Mesendoderm (in vitro differentiated cells): ENCODE measurements at regions not wholly inside any gene's neighbourhood (a gene's known extent, or its start where the extent isn't known, plus 50 kb on each side); places are given as distances from the start of the nearest gene placed in this dataset.
A peak's percentile ranks its signal among the peaks of the same experiment; 100 is the strongest.

Experiments
- DNase-seq: peaks from one replicate; pipeline ENCODE4 v3.0.0; 2013
- H2AK5ac ChIP-seq: 2 replicates; pipeline ENCODE4 v1.6.1; 2013; ENCODE audit warnings: low read length, inconsistent platforms
- H2BK120ac ChIP-seq: 2 replicates; pipeline ENCODE4 v1.6.1; 2013; ENCODE audit warnings: low read depth, mild to moderate bottlenecking, low read length, moderate library complexity, mixed read lengths
- H2BK15ac ChIP-seq: replicated peaks from 2 replicates; pipeline ENCODE4 v1.6.1; 2013; ENCODE audit warnings: low read depth, mild to moderate bottlenecking, moderate library complexity
- H2BK5ac ChIP-seq: 2 replicates; pipeline ENCODE4 v1.6.1; 2013; ENCODE audit warnings: low read length, inconsistent platforms
- H3K18ac ChIP-seq: 2 replicates; pipeline ENCODE4 v1.6.1; 2013; ENCODE audit warnings: mild to moderate bottlenecking, low read length, mixed read lengths
- H3K23ac ChIP-seq: one replicate; pipeline ENCODE4 v1.6.1; 2013; ENCODE audit warnings: low read length
- H3K27ac ChIP-seq: 2 replicates; pipeline ENCODE4 v1.5.1; 2013; ENCODE audit warnings: low read depth, mild to moderate bottlenecking, inconsistent platforms, low read length, moderate library complexity
- H3K27me3 ChIP-seq: 2 replicates; pipeline ENCODE4 v1.6.1; 2013; ENCODE audit warnings: low read length, control low read depth, mild to moderate bottlenecking, inconsistent platforms; ENCODE audit not compliant: insufficient read depth, poor library complexity
- H3K36me3 ChIP-seq: 2 replicates; pipeline ENCODE4 v1.6.1; 2013; ENCODE audit warnings: low read length, inconsistent platforms; ENCODE audit not compliant: control insufficient read depth, insufficient read depth
- H3K4ac ChIP-seq: one replicate; pipeline ENCODE4 v1.6.1; 2013; ENCODE audit warnings: low read depth, mild to moderate bottlenecking, low read length, moderate library complexity
- H3K4me1 ChIP-seq: 2 replicates; pipeline ENCODE4 v1.6.1; 2013; ENCODE audit warnings: low read depth, low read length, inconsistent platforms; ENCODE audit not compliant: control insufficient read depth
- H3K4me2 ChIP-seq: 2 replicates; pipeline ENCODE4 v1.6.1; 2013; ENCODE audit warnings: low read length
- H3K4me3 ChIP-seq: 2 replicates; pipeline ENCODE4 v1.5.1; 2013; ENCODE audit warnings: mild to moderate bottlenecking, low read length
- H3K56ac ChIP-seq: one replicate; pipeline ENCODE4 v1.6.1; 2013; ENCODE audit warnings: low read length
- H3K79me1 ChIP-seq: 2 replicates; pipeline ENCODE4 v1.6.1; 2013; ENCODE audit warnings: low read length, inconsistent platforms
- H3K79me2 ChIP-seq: 2 replicates; pipeline ENCODE4 v1.6.1; 2013; ENCODE audit warnings: mild to moderate bottlenecking, low read length; ENCODE audit not compliant: control insufficient read depth, insufficient read depth
- H3K9ac ChIP-seq: 2 replicates; pipeline ENCODE4 v1.6.1; 2013; ENCODE audit warnings: low read length, inconsistent platforms
- H4K5ac ChIP-seq: one replicate; pipeline ENCODE4 v1.6.1; 2013; ENCODE audit warnings: low read length
- H4K8ac ChIP-seq: one replicate; pipeline ENCODE4 v1.6.1; 2013; ENCODE audit warnings: low read depth, mild to moderate bottlenecking, control low read depth, low read length, moderate library complexity
- WGBS: extraction: QIAGEN DNeasy Blood & Tissue Kit; methylation state at CpG from one replicate; pipeline ENCODE4 v1.1.7; 2013; ENCODE audit warnings: low lambda C conversion rate, missing lambda C conversion rate; ENCODE audit not compliant: insufficient coverage; ENCODE audit errors: extremely low coverage; 5-methylcytosine and 5-hydroxymethylcytosine counted together

GRCh38 chr15:27694506-27695087, 404.5 kb downstream of the OCA2 start:
- no peak overlapping the region for H2BK15ac ChIP-seq
- H3K36me3 ChIP-seq = no peaks in the 10 kb centered on the region
- H3K56ac ChIP-seq = no peak overlapping the region
- H3K4ac ChIP-seq = no peak overlapping the region
- peak; percentile 77 for DNase-seq
- H3K9ac ChIP-seq = no peak overlapping the region
- no peak overlapping the region for H3K4me2 ChIP-seq
- no peak overlapping the region for H4K8ac ChIP-seq
- H2BK5ac ChIP-seq = peak overlapping the region; percentile 39
- H2BK120ac ChIP-seq = no peak overlapping the region
- no peaks in the 10 kb centered on the region for H3K27me3 ChIP-seq
- no peak overlapping the region for H3K4me3 ChIP-seq
- no CpG with 5 or more reads among the region's 6 CpGs for WGBS
- no peaks in the 10 kb centered on the region for H3K79me1 ChIP-seq
- peak overlapping the region; percentile 8 for H3K18ac ChIP-seq
- H3K79me2 ChIP-seq = no peaks in the 10 kb centered on the region
- H3K23ac ChIP-seq = no peak overlapping the region
- H4K5ac ChIP-seq = no peak overlapping the region
- H2AK5ac ChIP-seq = no peak overlapping the region
- H3K27ac ChIP-seq = no peak overlapping the region
- no peaks in the 10 kb centered on the region for H3K4me1 ChIP-seq

GRCh38 chr15:27693280-27693679, 405.8 kb downstream of the OCA2 start:
- no peak overlapping the region for H3K4me2 ChIP-seq
- H3K56ac ChIP-seq = no peak overlapping the region
- no peak overlapping the region for H2BK5ac ChIP-seq
- H3K23ac ChIP-seq = no peak overlapping the region
- H3K9ac ChIP-seq = no peak overlapping the region
- H3K36me3 ChIP-seq = no peaks in the 10 kb centered on the region
- no peaks in the 10 kb centered on the region for H3K79me1 ChIP-seq
- WGBS = no CpG with 5 or more reads among the region's 2 CpGs
- H3K79me2 ChIP-seq = no peaks in the 10 kb centered on the region
- H3K4ac ChIP-seq = no peak overlapping the region
- no peak overlapping the region for H2BK120ac ChIP-seq
- no peak overlapping the region for H4K5ac ChIP-seq
- H3K4me3 ChIP-seq = no peak overlapping the region
- no peak overlapping the region for H3K18ac ChIP-seq
- no peak overlapping the region for H2AK5ac ChIP-seq
- H4K8ac ChIP-seq = no peak overlapping the region
- no peak overlapping the region for H2BK15ac ChIP-seq
- no peaks in the 10 kb centered on the region for H3K4me1 ChIP-seq
- H3K27ac ChIP-seq = no peak overlapping the region
- DNase-seq = no peak
- no peaks in the 10 kb centered on the region for H3K27me3 ChIP-seq

GRCh38 chr15:27692438-27692837, 406.7 kb downstream of the OCA2 start:
- H3K4me2 ChIP-seq = no peak overlapping the region
- H4K5ac ChIP-seq = no peak overlapping the region
- H4K8ac ChIP-seq = no peak overlapping the region
- no peak overlapping the region for H3K23ac ChIP-seq
- no peak overlapping the region for H3K4ac ChIP-seq
- no peak overlapping the region for H2BK5ac ChIP-seq
- H2BK120ac ChIP-seq = no peak overlapping the region
- no peaks in the 10 kb centered on the region for H3K79me2 ChIP-seq
- no peak overlapping the region for H3K9ac ChIP-seq
- no peak overlapping the region for H2BK15ac ChIP-seq
- WGBS = no CpG with 5 or more reads among the region's 5 CpGs
- H3K79me1 ChIP-seq = no peaks in the 10 kb centered on the region
- H3K36me3 ChIP-seq = no peaks in the 10 kb centered on the region
- H3K56ac ChIP-seq = no peak overlapping the region
- H3K4me3 ChIP-seq = no peak overlapping the region
- H3K4me1 ChIP-seq = no peaks in the 10 kb centered on the region
- H3K27ac ChIP-seq = no peak overlapping the region
- no peak for DNase-seq
- H3K18ac ChIP-seq = no peak overlapping the region
- no peak overlapping the region for H2AK5ac ChIP-seq
- no peaks in the 10 kb centered on the region for H3K27me3 ChIP-seq

- H3K9ac ChIP-seq = no peak overlapping the region
- no peaks in the 10 kb centered on the region for H3K79me1 ChIP-seq
- no peak overlapping the region for H2BK15ac ChIP-seq
- H2AK5ac ChIP-seq = no peak overlapping the region
- no peak overlapping the region for H3K4me2 ChIP-seq
- no peak overlapping the region for H2BK120ac ChIP-seq
- no peak overlapping the region for H3K18ac ChIP-seq
- no peak overlapping the region for H3K27ac ChIP-seq
- H3K4me1 ChIP-seq = no peaks in the 10 kb centered on the region
- no peak overlapping the region for H2BK5ac ChIP-seq
- no peak overlapping the region for H3K23ac ChIP-seq
- no peak overlapping the region for H3K4ac ChIP-seq
- DNase-seq = peak; percentile 21
- H3K79me2 ChIP-seq = no peaks in the 10 kb centered on the region
- no peak overlapping the region for H4K8ac ChIP-seq
- H3K27me3 ChIP-seq = no peaks in the 10 kb centered on the region
- WGBS = no CpG with 5 or more reads among the region's 5 CpGs
- H3K36me3 ChIP-seq = no peaks in the 10 kb centered on the region
- no peak overlapping the region for H3K56ac ChIP-seq
- no peak overlapping the region for H3K4me3 ChIP-seq
- H4K5ac ChIP-seq = no peak overlapping the region
These were observed 408.8 kb downstream of the OCA2 start for GRCh38 chr15:27690290-27690689.

- Histone ChIP-seq H3K4ac (no peak overlapping the region), H3K9ac (no peak overlapping the region), H3K27me3 (no peaks in the 10 kb centered on the region), H4K5ac (no peak overlapping the region), H3K4me1 (no peaks in the 10 kb centered on the region), H3K4me3 (no peak overlapping the region), H3K18ac (no peak overlapping the region), H2BK120ac (no peak overlapping the region), H3K79me2 (no peaks in the 10 kb centered on the region), H3K36me3 (no peaks in the 10 kb centered on the region), H3K56ac (no peak overlapping the region), H2AK5ac (no peak overlapping the region), H3K27ac (peak overlapping the region; percentile 18), H2BK15ac (no peak overlapping the region), H3K79me1 (no peaks in the 10 kb centered on the region), H2BK5ac (no peak overlapping the region), H3K4me2 (no peak overlapping the region), H4K8ac (no peak overlapping the region), H3K23ac (no peak overlapping the region)
- no CpG with 5 or more reads among the region's 7 CpGs for WGBS
- no peak for DNase-seq
These were observed 412.1 kb downstream of the OCA2 start for GRCh38 chr15:27686971-27687370.

GRCh38 chr15:27686369-27686768, 412.7 kb downstream of the OCA2 start:
- no peak overlapping the region for H3K56ac ChIP-seq
- no peak overlapping the region for H3K23ac ChIP-seq
- no peak overlapping the region for H3K9ac ChIP-seq
- WGBS = no CpG with 5 or more reads among the region's 3 CpGs
- no peak overlapping the region for H4K8ac ChIP-seq
- no peak overlapping the region for H2BK120ac ChIP-seq
- H2AK5ac ChIP-seq = no peak overlapping the region
- no peaks in the 10 kb centered on the region for H3K4me1 ChIP-seq
- H3K36me3 ChIP-seq = no peaks in the 10 kb centered on the region
- H3K4me3 ChIP-seq = no peak overlapping the region
- peak; percentile 86 for DNase-seq
- H3K18ac ChIP-seq = peak overlapping the region; percentile 52
- no peaks in the 10 kb centered on the region for H3K79me1 ChIP-seq
- H3K4me2 ChIP-seq = no peak overlapping the region
- H3K79me2 ChIP-seq = no peaks in the 10 kb centered on the region
- no peak overlapping the region for H2BK15ac ChIP-seq
- peak overlapping the region; percentile 18 for H3K27ac ChIP-seq
- no peak overlapping the region for H4K5ac ChIP-seq
- no peaks in the 10 kb centered on the region for H3K27me3 ChIP-seq
- no peak overlapping the region for H3K4ac ChIP-seq
- no peak overlapping the region for H2BK5ac ChIP-seq
